ENCODE measurements at regions not wholly inside any gene's neighbourhood (a gene's known extent, or its start where the extent isn't known, plus 50 kb on each side); places are given as distances from the start of the nearest gene placed in this dataset.

- no peak for DNase-seq
Observed at GRCh38 chr14:104527857-104528459, 51.6 kb upstream of the C14orf180 start.

- DNase-seq = no peak
Observed at GRCh38 chr14:104528496-104528895, 51.1 kb upstream of the C14orf180 start.

Measured in muscle of arm (tissue), 1 donor.